ENCODE measurements at regions not wholly inside any gene's neighbourhood (a gene's known extent, or its start where the extent isn't known, plus 50 kb on each side); places are given as distances from the start of the nearest gene placed in this dataset.

GRCh38 chr14:45519766-45520165 is 266.8 kb upstream of the MIS18BP1 start:
- no peak overlapping the region for H3K27ac ChIP-seq
- DNase-seq: no peak
- WGBS, 3 donors: 62 to 73% (median 69%) methylated on average over 1 of the region's 1 CpG
- no peaks in the 10 kb centered on the region for H3K27me3 ChIP-seq
- no peaks in the 10 kb centered on the region for H3K4me1 ChIP-seq (ENCODE audit: insufficient read depth)
- TF ChIP-seq POLR2A (IDR thresholded peaks at IDR 0.05) (no peak), EP300 (IDR thresholded peaks at IDR 0.05) (no peak)
- TF ChIP-seq, protein P1, sequence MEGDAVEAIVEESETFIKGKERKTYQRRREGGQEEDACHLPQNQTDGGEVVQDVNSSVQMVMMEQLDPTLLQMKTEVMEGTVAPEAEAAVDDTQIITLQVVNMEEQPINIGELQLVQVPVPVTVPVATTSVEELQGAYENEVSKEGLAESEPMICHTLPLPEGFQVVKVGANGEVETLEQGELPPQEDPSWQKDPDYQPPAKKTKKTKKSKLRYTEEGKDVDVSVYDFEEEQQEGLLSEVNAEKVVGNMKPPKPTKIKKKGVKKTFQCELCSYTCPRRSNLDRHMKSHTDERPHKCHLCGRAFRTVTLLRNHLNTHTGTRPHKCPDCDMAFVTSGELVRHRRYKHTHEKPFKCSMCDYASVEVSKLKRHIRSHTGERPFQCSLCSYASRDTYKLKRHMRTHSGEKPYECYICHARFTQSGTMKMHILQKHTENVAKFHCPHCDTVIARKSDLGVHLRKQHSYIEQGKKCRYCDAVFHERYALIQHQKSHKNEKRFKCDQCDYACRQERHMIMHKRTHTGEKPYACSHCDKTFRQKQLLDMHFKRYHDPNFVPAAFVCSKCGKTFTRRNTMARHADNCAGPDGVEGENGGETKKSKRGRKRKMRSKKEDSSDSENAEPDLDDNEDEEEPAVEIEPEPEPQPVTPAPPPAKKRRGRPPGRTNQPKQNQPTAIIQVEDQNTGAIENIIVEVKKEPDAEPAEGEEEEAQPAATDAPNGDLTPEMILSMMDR (IDR thresholded peaks at IDR 0.05): no peak
- no peaks in the 10 kb centered on the region for H3K9me3 ChIP-seq
- intact Hi-C loops (cut with DNase I): no loop called here
- H3K36me3 ChIP-seq: no peaks in the 10 kb centered on the region
- H3K4me3 ChIP-seq: no peak overlapping the region

GRCh38 chr14:45492876-45493275 is 239.9 kb upstream of the MIS18BP1 start:
- no peaks in the 10 kb centered on the region for H3K36me3 ChIP-seq
- H3K4me3 ChIP-seq: no peak overlapping the region
- no peak for DNase-seq
- H3K9me3 ChIP-seq: no peaks in the 10 kb centered on the region
- intact Hi-C loops (cut with DNase I): no loop called here
- WGBS, 3 donors: 60 to 69% (median 64%) methylated on average over 4 of the region's 4 CpGs
- no peaks in the 10 kb centered on the region for H3K4me1 ChIP-seq (ENCODE audit: insufficient read depth)
- H3K27ac ChIP-seq: no peak overlapping the region
- no peaks in the 10 kb centered on the region for H3K27me3 ChIP-seq
- TF ChIP-seq, protein P1 (IDR thresholded peaks at IDR 0.05): no peak
- no peak for TF ChIP-seq EP300 (IDR thresholded peaks at IDR 0.05)
- TF ChIP-seq POLR2A (IDR thresholded peaks at IDR 0.05): no peak

- WGBS, 3 donors: 68 to 89% (median 75%) methylated on average over 3 of the region's 3 CpGs
- intact Hi-C loops (cut with DNase I): no loop called here
- no peaks in the 10 kb centered on the region for H3K36me3 ChIP-seq
- no peak for DNase-seq
- no peak overlapping the region for H3K4me3 ChIP-seq
- no peak for TF ChIP-seq POLR2A (IDR thresholded peaks at IDR 0.05)
- TF ChIP-seq, protein P1 (IDR thresholded peaks at IDR 0.05): no peak
- no peak for TF ChIP-seq EP300 (IDR thresholded peaks at IDR 0.05)
- no peaks in the 10 kb centered on the region for H3K27me3 ChIP-seq
- no peaks in the 10 kb centered on the region for H3K4me1 ChIP-seq (ENCODE audit: insufficient read depth)
- H3K27ac ChIP-seq: no peak overlapping the region
- no peaks in the 10 kb centered on the region for H3K9me3 ChIP-seq
These were observed 238.9 kb upstream of the MIS18BP1 start for GRCh38 chr14:45491914-45492313.

DNA sequence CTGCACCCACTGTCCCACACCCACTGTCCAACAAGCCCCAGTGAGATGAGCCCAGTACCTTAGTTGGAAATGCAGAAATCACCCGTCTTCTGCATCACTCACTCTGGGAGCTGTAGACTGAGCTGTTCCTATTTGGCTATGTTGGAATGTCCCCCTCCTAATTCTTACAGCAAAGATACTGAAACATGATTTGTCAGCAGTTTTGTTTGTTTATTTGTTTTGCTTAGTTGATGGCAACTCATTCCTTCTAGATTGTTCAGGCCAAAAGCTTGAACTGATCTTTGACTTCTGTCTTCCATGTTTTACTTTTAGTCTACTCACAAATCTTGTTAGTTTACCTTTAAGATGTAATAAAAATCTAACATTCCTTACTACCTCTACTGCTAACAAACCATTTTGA is 233.6 kb upstream of the MIS18BP1 start:
- Histone ChIP-seq H3K4me1 (ENCODE audit: insufficient read depth) (no peaks in the 10 kb centered on the region), H3K4me3 (no peak overlapping the region), H3K36me3 (no peaks in the 10 kb centered on the region), H3K27me3 (no peaks in the 10 kb centered on the region), H3K27ac (no peak overlapping the region), H3K9me3 (no peaks in the 10 kb centered on the region)
- no peak for DNase-seq
- 94 to 97% (median 95%) methylated on average over 1 of the region's 1 CpG for WGBS, 3 donors
- TF ChIP-seq POLR2A (IDR thresholded peaks at IDR 0.05) (no peak), EP300 (IDR thresholded peaks at IDR 0.05) (no peak)
- TF ChIP-seq, protein P1 (IDR thresholded peaks at IDR 0.05): no peak
- intact Hi-C loops (cut with DNase I): no loop called here

DNA sequence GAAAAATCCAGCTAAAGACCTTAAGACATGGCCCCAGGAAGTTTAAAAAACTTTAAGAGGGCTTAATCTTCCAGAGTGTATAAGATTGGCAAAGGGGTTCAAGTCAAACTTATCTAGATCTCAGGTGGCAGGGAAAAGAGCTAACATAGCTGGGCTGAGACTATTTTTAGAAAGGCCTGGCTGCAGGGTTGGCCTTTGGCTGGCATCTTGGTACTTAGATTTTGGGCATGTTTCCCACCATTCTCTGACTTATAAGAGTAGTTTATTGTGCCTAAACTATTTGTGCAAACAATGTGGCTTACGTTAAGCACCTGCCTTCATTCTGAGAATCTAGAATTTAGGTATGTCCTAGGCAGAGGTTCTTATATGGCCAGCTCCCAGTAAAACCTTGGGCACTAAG is 214.0 kb upstream of the MIS18BP1 start:
- H3K4me3 ChIP-seq: no peak overlapping the region
- intact Hi-C loops (cut with DNase I): no loop called here
- no peaks in the 10 kb centered on the region for H3K27me3 ChIP-seq
- TF ChIP-seq POLR2A (IDR thresholded peaks at IDR 0.05): no peak
- no peaks in the 10 kb centered on the region for H3K4me1 ChIP-seq (ENCODE audit: insufficient read depth)
- no peak for DNase-seq
- H3K9me3 ChIP-seq: no peaks in the 10 kb centered on the region
- H3K36me3 ChIP-seq: no peaks in the 10 kb centered on the region
- WGBS, 3 donors: 83 to 89% (median 88%) methylated on average over 1 of the region's 1 CpG
- no peak overlapping the region for H3K27ac ChIP-seq

Measured in ovary (tissue), 7 donors.